Upper lobe of left lung (tissue), 6 donors: ENCODE measurements at regions not wholly inside any gene's neighbourhood (a gene's known extent, or its start where the extent isn't known, plus 50 kb on each side); places are given as distances from the start of the nearest gene placed in this dataset.

Source experiments
- ATAC-seq, 2 donors: fragments of 200-7000 bp; cut with Tn5 transposase; one replicate each; pipeline ENCODE4 v1.9.1; 2022; ENCODE audit warnings: mild to moderate bottlenecking in 2 of 2, moderate library complexity in 2 of 2; ENCODE audit not compliant: low FRiP score in 2 of 2
- DNase-seq, 2 donors: peaks; one replicate each; pipeline ENCODE4 v3.0.0-alpha.2; 2019 to 2020
- H3K27ac ChIP-seq, 4 donors: fragments of 200-600 bp; sonication (generic); one replicate each; pipeline ENCODE4 v1.5.1; 2016 to 2019
- H3K27me3 ChIP-seq, 4 donors: fragments of 200-600 bp; sonication (generic); one replicate each; pipeline ENCODE4 v1.5.1; 2017 to 2019
- H3K36me3 ChIP-seq, 4 donors: fragments of 200-600 bp; sonication (generic); one replicate each; pipeline ENCODE4 v1.5.1; 2016 to 2019
- H3K4me1 ChIP-seq, 4 donors: fragments of 200-600 bp; sonication (generic); one replicate each; pipeline ENCODE4 v1.5.1; 2018 to 2019
- H3K4me3 ChIP-seq, 4 donors: fragments of 200-600 bp; sonication (generic); one replicate each; pipeline ENCODE4 v1.5.1; 2017 to 2019; ENCODE audit warnings: mild to moderate bottlenecking in 2 of 4, moderate library complexity in 1 of 4
- H3K9me3 ChIP-seq, 4 donors: fragments of 200-600 bp; sonication (generic); one replicate each; pipeline ENCODE4 v1.5.1; 2018 to 2019
- EP300 ChIP-seq, 4 donors: sonication (generic); formaldehyde crosslinking; IDR thresholded peaks; one replicate each; pipeline ENCODE4 v1.5.1; 2017; ENCODE audit warnings: antibody characterized with exemption in 4 of 4, control low read depth in 2 of 4
- POLR2A ChIP-seq, 4 donors: fragments of 450-650 bp; IDR thresholded peaks; one replicate each; pipeline ENCODE4 v1.5.1; 2016 to 2017; ENCODE audit warnings: antibody characterized with exemption in 4 of 4, mild to moderate bottlenecking in 2 of 4
- POLR2AphosphoS5 ChIP-seq, 2 donors: sonication (generic); formaldehyde crosslinking; IDR thresholded peaks; one replicate each; pipeline ENCODE4 v1.5.1; 2017; ENCODE audit warnings: antibody characterized with exemption in 2 of 2
- WGBS, 2 donors: methylation state at CpG; one replicate each; pipeline ENCODE4 v1.1.5; 2017 to 2018; 5-methylcytosine and 5-hydroxymethylcytosine counted together
- TF ChIP-seq, protein P1 (sequence below), 6 experiments: fragments of 450-650 bp in 4 of 6; fragments of 200-600 bp in 2 of 6; sonication (generic) in 2 of 6; IDR thresholded peaks; one replicate each; pipeline ENCODE4 v1.5.1; 2016 to 2019; ENCODE audit warnings: antibody characterized with exemption in 6 of 6
- donor health status: DM: no; HTN: no; CAD: no; lungs with moderate emphysema.
- donor health status: DM: no; HTN: yes; CAD: no; lungs with severe emphysema.

DNA sequence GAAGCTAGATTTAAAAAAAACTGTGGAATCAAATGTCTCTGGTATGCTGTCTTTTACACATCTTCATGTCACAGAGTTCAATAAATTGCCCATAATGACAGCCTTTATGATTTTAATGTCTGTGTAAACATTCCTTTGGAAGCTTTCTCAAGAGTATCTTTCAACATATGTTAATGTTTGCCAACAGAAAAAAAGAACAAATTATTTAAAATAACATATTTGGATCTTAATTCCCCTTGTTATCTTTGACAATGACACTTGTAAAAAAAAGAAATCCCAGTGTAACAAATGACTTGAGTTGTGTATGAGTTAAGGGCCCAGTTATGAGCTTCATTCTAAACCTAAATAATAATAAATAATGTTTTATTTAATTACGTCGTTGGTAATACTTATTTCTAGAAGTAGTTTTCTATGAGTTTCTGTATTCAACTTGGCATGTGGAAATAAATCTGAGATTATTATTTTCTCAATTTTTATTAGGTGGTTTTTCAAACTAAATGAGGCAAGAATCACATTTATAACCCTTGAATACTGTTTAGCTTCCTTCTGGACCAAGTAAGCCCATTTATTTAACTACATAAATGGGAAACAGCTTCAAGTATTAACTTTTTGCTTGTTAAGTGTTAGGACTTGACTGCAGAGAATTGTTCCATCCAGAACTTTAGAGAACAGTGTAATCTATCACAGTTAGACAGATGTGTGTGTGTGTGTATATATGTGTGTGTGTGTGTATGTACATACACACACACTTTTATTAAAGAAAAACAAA is 182.1 kb downstream of the POSTN start:
- ATAC-seq (no peak), DNase-seq (no peak)
- H3K4me3 ChIP-seq = no peak overlapping the region
- TF ChIP-seq, protein P1, sequence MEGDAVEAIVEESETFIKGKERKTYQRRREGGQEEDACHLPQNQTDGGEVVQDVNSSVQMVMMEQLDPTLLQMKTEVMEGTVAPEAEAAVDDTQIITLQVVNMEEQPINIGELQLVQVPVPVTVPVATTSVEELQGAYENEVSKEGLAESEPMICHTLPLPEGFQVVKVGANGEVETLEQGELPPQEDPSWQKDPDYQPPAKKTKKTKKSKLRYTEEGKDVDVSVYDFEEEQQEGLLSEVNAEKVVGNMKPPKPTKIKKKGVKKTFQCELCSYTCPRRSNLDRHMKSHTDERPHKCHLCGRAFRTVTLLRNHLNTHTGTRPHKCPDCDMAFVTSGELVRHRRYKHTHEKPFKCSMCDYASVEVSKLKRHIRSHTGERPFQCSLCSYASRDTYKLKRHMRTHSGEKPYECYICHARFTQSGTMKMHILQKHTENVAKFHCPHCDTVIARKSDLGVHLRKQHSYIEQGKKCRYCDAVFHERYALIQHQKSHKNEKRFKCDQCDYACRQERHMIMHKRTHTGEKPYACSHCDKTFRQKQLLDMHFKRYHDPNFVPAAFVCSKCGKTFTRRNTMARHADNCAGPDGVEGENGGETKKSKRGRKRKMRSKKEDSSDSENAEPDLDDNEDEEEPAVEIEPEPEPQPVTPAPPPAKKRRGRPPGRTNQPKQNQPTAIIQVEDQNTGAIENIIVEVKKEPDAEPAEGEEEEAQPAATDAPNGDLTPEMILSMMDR (IDR thresholded peaks at IDR 0.05) = no peak
- no peak for TF ChIP-seq POLR2AphosphoS5 (IDR thresholded peaks at IDR 0.05)
- no peak for TF ChIP-seq EP300 (IDR thresholded peaks at IDR 0.05)
- no peak for TF ChIP-seq POLR2A (IDR thresholded peaks at IDR 0.05)
- no peaks in the 10 kb centered on the region for H3K27me3 ChIP-seq
- no peaks in the 10 kb centered on the region for H3K36me3 ChIP-seq
- H3K9me3 ChIP-seq = no peaks in the 10 kb centered on the region
- H3K4me1 ChIP-seq = no peaks in the 10 kb centered on the region
- WGBS, 2 donors = 57 to 68% methylated on average over 2 of the region's 2 CpGs
- no peak overlapping the region for H3K27ac ChIP-seq

DNA sequence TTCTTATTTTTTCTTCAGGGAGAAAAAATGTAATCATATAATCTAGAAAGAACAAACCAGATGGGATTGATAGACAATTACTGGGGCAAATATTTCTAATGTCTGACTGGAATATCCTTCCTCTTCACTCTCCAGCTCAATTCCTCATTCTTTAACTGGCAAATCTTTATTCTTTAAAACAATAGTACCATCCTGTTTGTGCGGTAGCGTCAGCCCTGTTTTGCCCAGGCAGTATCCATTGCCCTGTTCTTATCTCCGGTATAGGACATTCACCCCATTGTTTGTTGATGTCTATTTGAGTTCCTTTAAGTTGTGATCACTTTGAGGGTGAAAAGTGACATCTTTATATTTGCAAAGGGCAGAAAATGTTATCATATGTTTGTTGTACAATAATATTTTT is 185.4 kb downstream of the POSTN start:
- no peaks in the 10 kb centered on the region for H3K36me3 ChIP-seq
- no peaks in the 10 kb centered on the region for H3K4me1 ChIP-seq
- no peak overlapping the region for H3K4me3 ChIP-seq
- 34 to 49% methylated on average over 3 of the region's 3 CpGs for WGBS, 2 donors
- DNase-seq = no peak
- TF ChIP-seq POLR2AphosphoS5 (IDR thresholded peaks at IDR 0.05) (no peak), EP300 (IDR thresholded peaks at IDR 0.05) (no peak), POLR2A (IDR thresholded peaks at IDR 0.05) (no peak)
- TF ChIP-seq, protein P1 (IDR thresholded peaks at IDR 0.05) = no peak
- H3K27ac ChIP-seq = peak overlapping the region in 1 of 4 donors; percentile 23
- ATAC-seq = no peak
- no peaks in the 10 kb centered on the region for H3K27me3 ChIP-seq
- H3K9me3 ChIP-seq = no peaks in the 10 kb centered on the region

DNA sequence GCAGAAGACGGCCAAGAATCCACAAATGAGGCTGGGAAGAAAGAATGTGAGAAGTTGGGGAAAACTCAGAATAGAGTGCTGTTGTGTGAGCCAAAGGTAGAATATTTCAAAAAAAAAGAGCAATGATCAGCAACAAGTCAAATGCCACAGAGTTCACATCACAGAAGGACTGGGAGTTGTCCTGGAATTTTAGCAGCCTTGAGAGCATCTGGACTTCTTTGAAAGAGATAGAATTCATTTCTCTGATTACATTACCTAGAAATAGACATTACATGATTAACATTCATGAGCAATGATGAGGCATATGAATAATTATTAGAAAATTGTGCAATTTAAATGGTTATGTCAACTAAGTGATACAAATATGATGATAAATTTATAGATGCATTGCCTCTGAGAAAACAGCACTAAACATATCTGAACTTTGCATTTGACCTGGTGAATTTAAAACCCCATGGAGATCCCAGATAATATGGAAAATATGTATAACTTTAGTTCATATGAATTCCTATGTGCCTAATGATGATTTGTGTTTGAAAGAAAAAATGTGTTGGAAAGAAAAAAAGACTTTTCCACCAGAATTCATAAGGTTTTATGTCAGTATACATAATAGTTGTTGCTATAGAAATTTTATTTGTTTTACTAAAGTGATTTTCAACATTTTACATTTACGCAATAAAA is 186.2 kb downstream of the POSTN start:
- no peak overlapping the region for H3K27ac ChIP-seq
- WGBS, 2 donors = 89 to 96% methylated on average over 2 of the region's 2 CpGs
- H3K4me1 ChIP-seq = no peaks in the 10 kb centered on the region
- H3K9me3 ChIP-seq = no peaks in the 10 kb centered on the region
- H3K36me3 ChIP-seq = no peaks in the 10 kb centered on the region
- no peaks in the 10 kb centered on the region for H3K27me3 ChIP-seq
- DNase-seq (no peak), ATAC-seq (peak in 1 of 2 donors; percentile 57)
- TF ChIP-seq, protein P1 (IDR thresholded peaks at IDR 0.05) = no peak
- TF ChIP-seq POLR2A (IDR thresholded peaks at IDR 0.05) = no peak
- TF ChIP-seq EP300 (IDR thresholded peaks at IDR 0.05) = no peak
- no peak for TF ChIP-seq POLR2AphosphoS5 (IDR thresholded peaks at IDR 0.05)
- no peak overlapping the region for H3K4me3 ChIP-seq

DNA sequence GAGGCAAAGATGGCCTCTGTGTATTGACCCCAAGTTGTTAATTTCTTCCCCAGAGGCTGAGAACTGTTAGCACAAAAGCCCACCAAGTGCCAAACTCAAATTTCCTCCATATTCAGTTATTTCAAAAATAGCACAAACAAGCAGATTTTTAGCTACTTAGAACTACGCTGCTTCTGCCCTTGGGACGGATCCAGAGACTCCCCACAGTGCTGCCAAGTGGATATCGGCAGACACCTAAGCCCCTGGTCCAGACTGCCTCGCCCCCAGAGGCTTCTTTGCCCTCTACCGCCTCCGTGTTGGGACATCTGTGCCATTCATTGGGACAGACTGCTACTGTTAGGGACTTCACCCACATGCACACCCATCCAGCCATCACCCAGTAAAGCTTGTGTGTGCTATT is 188.3 kb downstream of the POSTN start:
- Histone ChIP-seq H3K4me3 (no peak overlapping the region), H3K36me3 (no peaks in the 10 kb centered on the region), H3K27me3 (no peaks in the 10 kb centered on the region), H3K9me3 (no peaks in the 10 kb centered on the region), H3K27ac (no peak overlapping the region), H3K4me1 (no peaks in the 10 kb centered on the region)
- DNase-seq (no peak), ATAC-seq (no peak)
- WGBS, 2 donors = 79 to 84% methylated on average over 6 of the region's 6 CpGs
- TF ChIP-seq POLR2AphosphoS5 (IDR thresholded peaks at IDR 0.05) (no peak), POLR2A (IDR thresholded peaks at IDR 0.05) (no peak), EP300 (IDR thresholded peaks at IDR 0.05) (no peak)
- TF ChIP-seq, protein P1 (IDR thresholded peaks at IDR 0.05) = no peak
